HG03045 (cell line): ENCODE measurements at regions not wholly inside any gene's neighbourhood (a gene's known extent, or its start where the extent isn't known, plus 50 kb on each side); places are given as distances from the start of the nearest gene placed in this dataset.

Experiments
- ATAC-seq: cut with Tn5 transposase; IDR thresholded peaks from one replicate; pipeline ENCODE4 v1.9.1; 2021; ENCODE audit warnings: mild to moderate bottlenecking, moderate library complexity; ENCODE audit not compliant: unreplicated experiment

DNA sequence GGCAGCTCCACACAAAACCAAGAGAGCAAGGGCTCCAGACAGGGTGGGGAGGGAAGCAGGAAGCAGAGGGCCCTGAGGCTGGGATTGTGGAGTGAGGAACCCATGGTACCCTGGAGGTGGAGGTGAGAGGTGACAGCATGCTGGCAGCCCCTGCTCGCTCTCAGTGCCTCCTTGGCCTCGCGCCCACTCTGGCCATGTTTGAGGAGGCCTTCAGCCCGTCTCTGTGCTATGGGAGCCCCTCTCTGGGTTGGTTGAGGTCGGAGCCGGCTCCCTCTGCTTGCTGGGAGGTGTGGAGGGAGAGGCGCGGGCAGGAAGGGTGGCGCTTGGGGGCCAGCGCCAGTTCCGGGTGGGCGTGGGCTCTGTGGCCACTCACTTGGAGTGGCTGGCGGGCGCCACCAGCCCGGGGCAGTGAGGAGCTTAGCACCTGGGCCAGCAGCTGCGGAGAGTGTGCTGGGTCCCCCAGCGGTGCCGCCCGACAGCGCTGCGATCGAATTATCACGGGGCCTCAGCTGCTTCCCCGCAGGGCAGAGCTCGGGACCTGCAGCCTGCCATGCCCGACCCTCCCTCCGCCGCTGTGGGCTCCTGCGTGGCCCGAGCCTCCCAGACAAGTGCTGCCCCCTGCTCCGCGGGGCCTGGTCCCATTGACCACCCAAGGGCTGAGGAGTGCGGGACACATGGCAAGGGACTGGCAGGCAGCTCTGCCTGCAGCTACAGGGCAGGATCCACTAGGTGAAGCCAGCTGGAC lies 196.0 kb downstream of the DACT1 start:
- no peak for ATAC-seq

DNA sequence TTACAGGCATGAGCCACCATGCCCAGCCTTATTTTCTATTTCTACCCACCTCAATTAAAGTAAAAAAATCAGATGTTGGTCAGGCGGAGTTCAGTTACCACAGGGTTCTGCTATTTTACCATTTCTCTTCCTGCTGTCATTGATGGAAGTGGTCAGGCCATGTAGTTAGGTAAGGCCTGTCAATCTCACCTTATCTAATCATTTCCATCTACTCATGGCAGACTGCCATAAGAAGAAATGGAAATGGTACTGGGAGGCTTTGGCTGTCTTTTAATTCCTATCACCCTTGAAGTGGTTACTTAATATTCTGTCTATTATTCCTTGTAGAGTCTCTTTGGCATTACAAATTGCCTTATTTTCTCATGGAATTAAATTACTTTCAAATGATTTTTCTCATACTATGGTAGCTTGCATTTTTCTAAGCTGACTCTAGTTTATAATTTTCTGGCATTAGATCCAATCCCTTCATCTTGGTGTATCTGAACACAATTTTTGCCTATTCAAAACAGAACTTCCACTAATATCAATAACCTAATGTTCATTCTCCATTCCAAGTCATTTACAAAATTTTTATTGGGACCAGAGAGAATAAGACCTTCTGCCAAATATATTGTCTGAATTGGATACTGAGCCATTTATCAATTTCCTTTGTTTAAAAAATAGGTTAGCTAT lies 198.7 kb downstream of the DACT1 start:
- no peak for ATAC-seq

DNA sequence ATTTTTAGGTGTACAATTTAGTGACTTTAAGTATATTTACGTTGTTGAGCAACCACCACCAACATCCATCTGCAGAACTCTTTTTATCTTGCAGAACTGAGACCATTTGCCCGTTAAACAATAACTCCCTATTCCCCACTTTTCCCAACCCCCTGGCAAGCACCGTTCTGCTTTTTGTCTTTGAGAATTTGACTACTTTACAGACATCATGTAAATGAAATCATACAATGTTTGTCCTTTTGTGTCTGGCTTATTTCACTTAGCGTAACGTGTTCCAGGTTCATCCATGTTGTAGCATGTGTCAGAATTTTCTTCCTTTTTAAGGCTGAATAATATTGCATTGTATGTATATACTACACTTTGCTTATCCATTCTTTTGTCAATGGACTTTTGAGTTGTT lies 201.5 kb downstream of the DACT1 start:
- ATAC-seq, result no peak

DNA sequence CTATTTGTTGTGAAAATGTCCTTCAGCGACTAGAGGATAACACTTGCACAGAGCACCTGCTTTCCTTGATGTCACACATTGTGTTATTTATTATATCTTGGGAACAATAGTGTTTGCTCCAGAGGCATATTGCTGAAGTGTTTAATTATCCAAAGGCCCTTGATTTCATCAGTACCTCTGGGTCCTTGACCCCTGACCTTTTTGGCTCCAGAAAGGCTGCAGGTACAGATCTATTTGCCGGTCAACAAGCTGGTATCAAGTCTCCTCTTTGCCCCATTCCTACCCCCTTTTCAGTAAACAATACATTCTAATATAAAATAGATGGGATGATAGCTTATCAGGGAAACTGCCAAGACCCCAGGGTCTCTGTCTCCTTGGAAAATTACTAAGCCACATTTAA lies 206.8 kb downstream of the DACT1 start:
- no peak for ATAC-seq

DNA sequence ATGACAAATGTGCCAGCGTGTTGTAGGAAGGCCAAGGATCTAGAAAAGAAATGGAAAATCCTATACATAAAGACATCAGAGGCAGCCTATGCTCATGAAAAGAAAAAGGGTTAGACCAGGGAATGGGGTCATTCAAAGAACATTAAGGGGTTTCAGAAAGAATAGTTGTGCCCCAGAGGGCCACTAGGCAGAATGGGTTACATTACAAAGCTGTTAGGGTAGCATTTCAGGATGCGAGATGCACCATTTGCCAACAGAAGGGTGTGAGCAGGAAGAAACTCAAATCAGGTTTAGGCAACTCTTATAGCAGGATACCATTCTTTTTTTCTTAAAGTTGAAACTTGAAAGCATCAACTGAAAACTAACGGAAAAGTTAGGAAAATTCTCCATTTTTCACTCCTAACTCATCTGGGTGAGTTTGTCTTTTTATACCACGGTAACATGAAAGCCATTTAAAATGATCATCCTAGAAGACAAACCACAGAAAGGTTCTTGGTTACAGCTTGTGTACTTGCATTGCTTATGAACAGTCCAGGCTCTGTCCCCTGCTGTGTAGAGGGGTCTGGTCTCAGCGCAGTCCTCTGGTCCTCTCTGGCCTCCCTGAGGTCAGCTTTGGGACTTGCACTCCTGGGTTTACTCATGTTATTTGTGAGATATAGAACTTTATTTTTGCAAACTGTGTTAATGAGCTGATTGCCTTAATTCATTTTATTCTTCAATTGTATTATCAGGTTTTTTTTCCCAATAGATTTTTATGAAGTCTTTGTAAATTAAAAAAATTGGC lies 209.1 kb downstream of the DACT1 start:
- ATAC-seq, result no peak

DNA sequence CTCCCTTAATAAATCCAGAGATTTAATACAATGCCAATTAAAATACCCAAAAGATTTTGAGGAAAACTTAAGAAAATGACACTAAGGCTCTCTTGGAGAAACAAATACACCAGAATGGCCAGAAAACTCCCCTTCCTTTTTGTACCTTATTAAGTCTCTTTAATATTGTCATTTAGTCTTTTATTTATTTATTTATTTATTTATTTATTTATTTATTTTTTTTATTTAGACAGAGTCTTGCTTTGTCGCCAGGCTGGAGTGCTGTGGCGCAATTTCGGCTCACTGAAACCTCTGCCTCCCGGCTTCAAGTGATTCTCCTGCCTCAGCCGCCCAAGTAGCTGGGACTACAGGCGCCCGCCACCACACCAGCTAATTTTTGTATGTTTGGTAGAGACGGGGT lies 210.6 kb downstream of the DACT1 start:
- ATAC-seq, result no peak

DNA sequence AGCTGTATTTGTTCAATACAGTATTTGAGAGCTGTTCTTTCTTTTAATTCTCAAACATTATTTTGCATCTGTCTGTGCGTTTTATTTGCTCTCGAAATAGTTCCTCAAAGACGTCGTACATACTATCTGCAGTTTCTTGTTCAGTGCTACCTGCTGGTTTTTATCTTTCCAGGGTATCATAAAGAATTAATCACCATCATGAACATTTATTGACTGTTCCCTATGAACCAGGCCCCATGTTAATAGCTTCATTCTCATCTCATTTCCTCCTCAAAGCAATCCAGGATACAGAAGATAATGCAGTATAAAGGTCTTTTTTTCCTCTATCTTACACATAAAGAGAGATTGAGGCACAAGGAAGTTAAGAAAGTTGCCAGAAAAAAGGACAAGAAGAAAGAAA lies 211.8 kb downstream of the DACT1 start:
- no peak for ATAC-seq

DNA sequence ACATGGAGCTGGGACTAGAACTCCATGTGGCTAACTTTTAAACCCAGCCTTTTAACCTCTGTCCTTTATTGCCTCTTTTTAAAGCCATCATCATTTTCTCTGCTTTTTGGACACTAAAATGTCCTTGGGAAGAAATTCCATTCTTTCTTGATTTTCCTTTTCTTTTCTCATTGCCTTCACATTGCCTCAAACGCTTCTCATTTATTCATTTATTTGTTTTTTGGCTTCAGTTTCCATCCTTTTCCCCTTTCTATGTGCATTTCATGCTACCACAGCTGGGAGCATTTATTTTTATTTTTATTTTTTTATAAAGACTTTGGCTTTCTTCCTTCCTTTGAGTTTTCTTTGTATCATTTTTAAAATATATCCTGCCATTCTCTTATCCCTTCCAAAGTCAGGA lies 212.2 kb downstream of the DACT1 start:
- no peak for ATAC-seq

DNA sequence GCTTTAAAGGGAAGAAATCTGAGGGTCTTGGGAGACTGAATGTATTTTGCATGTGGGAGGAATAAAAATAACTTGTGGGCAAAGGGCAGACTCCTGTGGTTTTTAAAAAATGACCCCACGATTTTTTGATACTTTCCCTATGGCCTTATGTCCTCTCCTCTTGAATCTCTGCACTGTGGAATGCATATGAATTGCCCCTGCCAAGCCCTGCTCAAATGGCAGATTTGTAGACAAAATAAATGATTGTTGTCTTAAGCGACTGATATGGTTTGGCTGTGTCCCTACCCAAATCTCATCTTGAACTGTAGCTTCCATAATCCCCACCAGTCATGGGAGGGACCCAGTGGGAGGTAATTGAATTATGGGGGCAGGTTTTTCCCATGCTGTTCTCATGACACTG lies 223.8 kb downstream of the DACT1 start:
- ATAC-seq, result no peak

DNA sequence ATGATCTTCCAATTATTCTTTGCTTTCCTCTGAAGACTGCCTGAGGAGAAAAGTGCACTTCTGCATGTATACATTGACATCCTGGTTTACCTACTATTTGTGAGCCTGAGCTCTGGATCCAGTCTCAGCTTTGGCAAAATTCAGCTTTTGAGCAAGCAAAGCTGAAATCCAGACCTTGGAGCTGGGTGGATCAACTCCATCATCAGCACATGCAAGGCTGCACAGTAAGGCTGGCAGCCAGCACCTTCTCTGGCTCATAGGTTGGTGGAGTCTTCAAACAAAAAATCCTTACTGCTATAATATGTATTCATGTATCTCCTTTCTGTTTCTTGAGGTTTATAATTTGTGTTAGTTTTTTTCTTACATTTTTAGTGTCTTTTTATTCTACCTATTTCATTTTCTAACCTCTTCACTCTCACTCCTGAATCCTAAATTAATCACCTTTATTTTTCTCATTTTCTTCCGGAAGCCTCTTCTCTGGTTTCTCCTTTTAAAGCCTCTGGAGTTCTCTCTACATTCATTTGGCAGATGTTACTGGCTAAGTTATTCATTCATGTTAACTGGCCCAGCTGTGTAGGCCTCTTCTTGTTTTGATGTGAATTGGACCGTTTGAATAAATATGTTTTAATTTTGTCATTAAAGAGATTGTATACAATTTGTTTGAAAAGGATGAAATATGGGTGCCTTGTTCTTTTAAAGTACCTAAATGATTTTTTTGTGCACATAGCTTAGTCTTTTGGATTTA lies 224.8 kb downstream of the DACT1 start:
- no peak for ATAC-seq

DNA sequence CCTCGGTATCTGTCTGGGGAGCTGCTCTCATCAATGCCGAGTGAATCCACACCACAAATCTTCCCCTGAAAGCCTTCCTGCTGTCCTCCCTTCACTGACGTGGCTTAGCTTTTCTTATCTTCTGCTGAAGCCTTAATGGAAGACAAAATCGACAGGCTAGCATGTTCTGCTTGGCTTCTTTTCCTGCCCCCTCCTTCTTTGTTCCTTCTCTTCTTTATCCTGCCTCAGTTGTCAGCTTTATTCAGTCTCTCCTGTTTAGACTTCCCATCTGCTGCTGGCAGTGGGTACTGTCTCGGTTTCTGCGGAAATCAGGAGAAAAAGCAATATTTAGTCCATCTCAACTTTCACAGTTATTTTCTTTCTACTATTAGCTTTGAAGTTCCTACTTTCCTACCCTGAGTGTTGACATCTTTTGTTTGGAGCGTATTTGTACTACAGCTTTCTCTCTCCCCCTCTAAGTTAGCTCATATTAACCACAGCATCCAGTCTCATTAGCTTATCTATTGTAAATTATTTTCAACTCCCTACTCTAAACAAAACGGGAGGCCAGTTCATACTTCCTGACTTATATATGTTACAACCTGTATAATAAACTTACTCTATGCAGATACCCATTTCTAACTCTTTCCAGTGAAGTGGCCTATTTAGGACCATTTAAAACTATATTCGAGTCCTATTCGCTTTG lies 226.0 kb downstream of the DACT1 start:
- ATAC-seq, result no peak

DNA sequence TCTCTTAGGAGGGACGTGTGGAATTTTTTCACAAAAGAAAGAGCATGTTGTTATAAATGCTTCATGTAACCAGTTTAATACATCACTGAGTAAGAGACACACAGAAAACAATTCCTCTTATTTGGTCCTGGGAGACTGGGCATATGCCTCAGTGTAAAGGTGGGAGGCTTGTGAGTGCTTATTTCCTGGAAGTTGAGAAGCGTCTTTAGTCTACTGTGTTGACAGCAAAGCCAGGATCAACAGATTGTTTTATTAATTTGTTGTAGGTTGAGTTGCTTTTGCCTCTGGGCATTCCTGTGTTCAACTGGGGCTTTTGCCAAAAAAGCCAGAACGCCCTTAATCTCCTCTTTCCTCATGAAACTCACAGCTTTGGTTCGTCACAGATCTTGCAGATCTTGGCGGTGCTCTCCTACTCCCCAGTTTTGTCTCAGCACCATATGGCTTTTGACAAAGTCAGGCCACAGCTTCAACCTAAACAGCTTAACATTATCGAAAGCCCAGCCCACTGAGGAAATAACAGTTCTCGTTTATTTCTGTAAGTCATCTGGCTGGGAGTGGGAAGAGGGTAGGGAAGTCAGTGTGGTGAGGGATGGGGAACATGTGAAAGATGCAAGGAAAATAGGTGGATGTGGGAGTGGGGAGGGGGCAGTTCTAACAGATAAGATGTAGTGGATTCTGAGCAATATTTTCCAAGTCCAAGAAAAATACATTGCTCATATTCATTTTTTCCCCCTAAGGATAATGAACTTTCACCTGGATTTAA lies 227.2 kb downstream of the DACT1 start:
- no peak for ATAC-seq

DNA sequence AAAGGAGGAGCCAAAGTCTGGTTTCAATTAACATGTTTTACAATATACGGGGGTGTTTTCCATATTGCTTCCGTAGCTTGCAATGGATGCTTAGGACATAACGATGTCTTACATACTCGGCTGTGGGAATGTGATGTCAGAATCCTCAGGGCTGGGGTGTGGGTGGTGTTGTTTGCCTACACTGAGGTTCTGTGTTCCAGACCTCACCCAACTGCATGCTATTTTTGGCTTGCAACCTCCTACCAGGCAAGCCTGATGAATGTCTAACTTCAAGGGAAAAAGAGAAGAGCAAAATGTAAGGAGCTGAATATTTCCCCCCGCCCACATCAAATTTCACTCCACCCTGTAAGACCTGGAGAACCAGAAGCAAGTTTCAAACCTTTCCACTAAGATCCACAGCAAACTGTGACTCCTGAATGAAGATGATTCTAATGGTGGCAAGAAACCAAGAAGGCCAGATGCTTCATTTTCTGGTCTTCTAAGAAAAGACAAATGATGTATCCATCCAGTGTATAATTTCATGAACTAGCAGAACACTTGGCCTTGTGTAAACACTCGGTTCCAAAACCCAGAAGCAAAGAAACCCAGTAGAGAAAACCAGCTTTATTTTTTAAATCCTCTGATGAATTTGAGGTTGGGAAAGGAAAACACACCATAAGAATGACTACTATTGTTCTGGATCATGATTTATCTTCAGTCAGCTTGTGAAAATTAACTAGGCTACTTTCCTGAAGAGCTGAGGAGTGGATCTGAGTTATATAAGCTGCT lies 227.9 kb downstream of the DACT1 start:
- no peak for ATAC-seq

DNA sequence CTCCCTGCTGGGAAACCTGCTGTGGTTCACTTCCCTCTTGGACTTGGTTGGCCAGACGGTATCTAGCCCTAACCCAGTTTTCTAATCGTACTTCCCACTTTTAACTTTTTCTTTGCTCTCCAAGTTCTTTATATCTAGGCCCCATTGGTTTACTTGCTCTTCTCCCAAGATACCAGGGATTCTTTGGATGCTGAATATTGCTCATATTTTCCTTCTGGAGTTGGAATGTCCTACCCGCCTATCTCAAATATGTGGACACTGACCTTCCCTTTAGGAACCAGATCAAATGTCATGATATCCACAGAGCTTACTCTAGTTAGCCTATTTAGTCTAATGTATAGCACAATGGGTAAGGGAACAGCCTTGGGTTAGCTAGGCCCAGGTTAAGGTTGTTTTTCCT lies 228.6 kb downstream of the DACT1 start:
- no peak for ATAC-seq

DNA sequence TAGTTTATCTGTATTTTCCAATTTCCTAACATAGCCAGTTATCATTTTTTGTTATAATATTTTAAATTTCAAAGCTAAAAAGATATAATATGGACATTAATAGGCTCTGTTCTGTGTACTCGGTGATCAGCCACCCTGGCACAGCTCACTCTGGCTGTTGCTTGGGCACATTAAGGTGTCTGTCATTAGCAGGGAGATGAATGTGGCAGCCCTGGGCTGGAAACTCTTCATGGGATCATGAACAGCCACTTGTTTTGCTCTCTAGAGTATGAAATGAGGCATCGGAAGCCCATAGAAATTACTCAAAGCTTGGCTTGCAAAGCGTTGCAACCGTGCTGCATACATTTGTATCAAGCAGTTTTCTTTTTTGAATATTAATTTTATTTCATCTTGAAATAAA lies 233.2 kb downstream of the DACT1 start:
- ATAC-seq, result no peak

DNA sequence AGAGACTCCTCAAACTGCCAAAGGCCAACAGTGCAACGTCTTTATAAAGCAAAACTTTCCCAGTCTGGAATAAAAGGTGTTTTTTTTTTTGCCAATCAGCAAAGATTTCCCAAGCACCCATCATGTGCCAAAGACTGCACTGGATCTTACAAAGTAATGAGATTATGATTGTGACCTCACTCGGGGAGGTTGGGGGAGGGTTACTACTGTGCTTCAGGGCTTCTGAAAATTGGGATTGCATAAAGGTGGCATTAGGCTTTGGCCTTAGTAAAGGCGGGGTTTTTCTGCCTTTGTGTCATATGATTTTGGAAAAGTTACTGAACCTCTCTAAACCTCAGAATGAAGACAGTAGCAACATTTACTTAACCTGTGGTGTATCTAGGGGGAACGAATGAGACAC lies 233.8 kb downstream of the DACT1 start:
- ATAC-seq, result no peak

DNA sequence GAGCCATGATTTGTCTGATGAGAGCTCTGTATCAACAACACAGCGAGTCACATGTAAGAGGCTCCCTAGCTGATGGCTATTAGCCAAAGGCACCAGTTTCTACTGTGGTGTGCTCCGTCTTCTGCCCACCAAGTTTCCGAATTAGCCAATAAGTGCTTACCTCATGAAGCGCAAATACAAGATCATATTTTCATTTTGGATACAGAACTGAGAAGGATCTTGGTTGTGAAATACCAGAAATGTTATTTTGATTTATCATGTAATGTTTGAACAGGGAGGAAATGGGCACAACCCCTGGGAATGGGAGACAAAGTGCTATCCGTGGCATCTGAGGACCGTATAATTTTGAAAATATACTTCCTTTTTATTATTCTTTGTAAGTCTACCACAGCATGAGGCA lies 234.3 kb downstream of the DACT1 start:
- no peak for ATAC-seq

DNA sequence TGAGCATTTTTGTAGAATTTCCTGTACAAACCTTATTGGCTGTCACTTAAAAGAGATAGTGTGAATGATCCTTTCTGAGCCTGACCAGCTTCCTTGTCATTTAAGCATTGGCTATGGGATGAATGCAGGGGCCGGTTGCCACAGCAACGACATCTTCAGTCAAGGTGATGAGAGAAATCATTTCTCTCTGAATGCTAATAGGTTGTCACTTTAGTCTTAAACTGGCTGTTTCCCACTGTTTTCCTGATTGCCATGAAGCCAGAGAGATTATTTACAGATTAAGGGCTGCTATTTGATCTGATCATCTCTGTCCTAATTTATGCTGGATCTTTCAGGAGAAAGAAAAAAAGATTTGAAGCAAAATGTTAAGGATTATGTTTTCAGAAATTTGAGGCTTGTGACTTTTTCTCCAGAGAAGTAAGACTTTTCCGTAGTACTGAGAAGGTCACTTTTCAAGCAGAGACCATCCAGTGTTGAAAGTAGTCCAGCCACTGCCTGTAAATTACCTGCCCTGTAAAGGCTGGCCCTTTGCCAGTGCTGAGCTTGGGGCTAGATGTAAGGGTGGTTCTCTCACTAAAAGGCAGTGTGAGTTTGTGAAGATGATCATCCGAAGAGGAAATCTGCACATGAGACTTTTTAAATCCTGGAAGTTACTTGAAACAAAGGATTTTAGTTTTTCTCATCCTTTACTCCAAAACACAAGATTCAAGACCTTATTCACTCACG lies 235.6 kb downstream of the DACT1 start:
- ATAC-seq, result no peak

DNA sequence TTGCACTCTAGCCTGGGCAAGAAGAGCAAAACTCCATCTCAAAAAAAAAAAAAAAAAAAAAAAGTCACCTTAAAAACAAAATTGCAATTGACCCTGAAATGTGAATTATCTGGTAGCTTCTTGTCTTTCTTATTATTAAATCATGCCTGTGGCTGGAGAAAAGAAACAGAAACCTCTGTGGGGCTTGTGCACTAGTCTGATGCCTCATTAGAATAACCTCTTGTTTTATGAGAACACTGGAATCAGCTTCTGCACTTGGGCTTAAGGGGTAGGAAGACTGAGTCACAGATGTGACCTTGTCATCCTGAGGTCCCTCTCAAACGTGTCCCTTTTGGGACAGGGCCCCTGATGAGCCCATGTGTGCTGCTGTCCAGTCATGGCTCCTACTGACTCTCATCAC lies 237.9 kb downstream of the DACT1 start:
- ATAC-seq, result no peak
